HFFc6 (cell line): ENCODE measurements at regions not wholly inside any gene's neighbourhood (a gene's known extent, or its start where the extent isn't known, plus 50 kb on each side); places are given as distances from the start of the nearest gene placed in this dataset.
A peak's percentile ranks its signal among the peaks of the same experiment; 100 is the strongest.

ENCODE experiments used
- DNase-seq: peaks from one replicate; pipeline ENCODE4 v3.0.0-alpha.2; 2018
- H3K27ac Mint-ChIP-seq: 2 replicates; pipeline ENCODE4 v1.8.0; 2020; ENCODE audit warnings: mild to moderate bottlenecking, mixed read lengths
- H3K27me3 Mint-ChIP-seq: 2 replicates; pipeline ENCODE4 v1.8.0; 2021; ENCODE audit warnings: mild to moderate bottlenecking, moderate library complexity, mixed read lengths; ENCODE audit not compliant: insufficient read depth
- H3K36me3 Mint-ChIP-seq: 2 replicates; pipeline ENCODE4 v1.8.0; 2021; ENCODE audit warnings: low read depth, mixed read lengths
- H3K4me1 Mint-ChIP-seq: 2 replicates; pipeline ENCODE4 v1.8.0; 2020; ENCODE audit warnings: low read depth, mixed read lengths
- H3K4me3 Mint-ChIP-seq: 2 replicates; pipeline ENCODE4 v1.8.0; 2020; ENCODE audit warnings: mild to moderate bottlenecking, moderate library complexity, mixed read lengths
- H3K9me3 Mint-ChIP-seq: 2 replicates; pipeline ENCODE4 v1.8.0; 2020; ENCODE audit warnings: mild to moderate bottlenecking, mixed read lengths
- CTCF ChIP-seq: fragments of 200-600 bp; sonication (generic); IDR thresholded peaks from 2 replicates; pipeline ENCODE4 v1.5.0; 2021; ENCODE audit warnings: antibody characterized with exemption, mild to moderate bottlenecking

GRCh38 chr2:187917535-187917934 lies 363.3 kb upstream of the TFPI start:
- Mint-ChIP-seq H3K4me3 (no peak overlapping the region), H3K9me3 (no peaks in the 10 kb centered on the region), H3K36me3 (no peaks in the 10 kb centered on the region), H3K27ac (no peak overlapping the region), H3K27me3 (no peaks in the 10 kb centered on the region), H3K4me1 (peaks cover 18% of the 10 kb centered on the region)
- DNase-seq: peak; percentile 3
- TF ChIP-seq CTCF: no peak

- Mint-ChIP-seq H3K27ac (no peak overlapping the region), H3K36me3 (no peaks in the 10 kb centered on the region), H3K4me1 (peaks cover 18% of the 10 kb centered on the region), H3K4me3 (no peak overlapping the region), H3K9me3 (no peaks in the 10 kb centered on the region), H3K27me3 (no peaks in the 10 kb centered on the region)
- TF ChIP-seq CTCF: no peak
- DNase-seq: no peak
Measured at GRCh38 chr2:187918996-187919821, 365.0 kb upstream of the TFPI start.

- Mint-ChIP-seq H3K27ac (no peak overlapping the region), H3K36me3 (no peaks in the 10 kb centered on the region), H3K9me3 (no peaks in the 10 kb centered on the region), H3K27me3 (no peaks in the 10 kb centered on the region), H3K4me1 (peaks cover 18% of the 10 kb centered on the region), H3K4me3 (no peak overlapping the region)
- TF ChIP-seq CTCF: no peak
- no peak for DNase-seq
Measured at GRCh38 chr2:187920511-187920910, 366.3 kb upstream of the TFPI start.

GRCh38 chr2:187922846-187923245 lies 368.6 kb upstream of the TFPI start:
- DNase-seq: no peak
- Mint-ChIP-seq H3K4me3 (no peak overlapping the region), H3K9me3 (no peaks in the 10 kb centered on the region), H3K27me3 (no peaks in the 10 kb centered on the region), H3K27ac (no peak overlapping the region), H3K36me3 (no peaks in the 10 kb centered on the region), H3K4me1 (peaks cover 8% of the 10 kb centered on the region)
- TF ChIP-seq CTCF: no peak

- Mint-ChIP-seq H3K27ac (no peak overlapping the region), H3K36me3 (no peaks in the 10 kb centered on the region), H3K9me3 (no peaks in the 10 kb centered on the region), H3K4me3 (no peak overlapping the region), H3K4me1 (peaks cover 7% of the 10 kb centered on the region), H3K27me3 (no peaks in the 10 kb centered on the region)
- DNase-seq: no peak
- TF ChIP-seq CTCF: no peak
Measured at GRCh38 chr2:187924293-187924692, 367.4 kb upstream of the GULP1 start.
